ENCODE measurements at regions not wholly inside any gene's neighbourhood (a gene's known extent, or its start where the extent isn't known, plus 50 kb on each side); places are given as distances from the start of the nearest gene placed in this dataset.

GRCh38 chr13:74865656-74866055 is 616.3 kb downstream of the TBC1D4 start:
- no peak for DNase-seq

DNA sequence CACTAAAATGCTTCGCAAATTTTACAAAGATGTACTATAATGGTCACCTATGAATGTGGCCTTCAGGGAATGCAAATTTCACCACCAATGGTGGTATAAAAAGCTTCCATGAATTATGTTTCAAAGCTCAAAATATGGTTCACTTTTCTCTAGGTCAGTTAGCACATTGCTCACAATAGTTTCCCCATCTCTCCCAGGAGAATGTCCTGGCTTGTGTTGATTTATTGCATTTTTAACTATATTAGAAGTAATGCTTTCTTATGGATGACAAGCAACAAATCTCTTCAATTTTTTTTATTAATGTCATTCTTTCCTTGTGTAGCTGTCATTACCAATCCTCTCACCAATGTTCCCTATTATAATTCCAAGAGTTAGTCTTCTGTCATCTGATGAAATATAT is 621.2 kb downstream of the TBC1D4 start:
- DNase-seq: no peak

DNA sequence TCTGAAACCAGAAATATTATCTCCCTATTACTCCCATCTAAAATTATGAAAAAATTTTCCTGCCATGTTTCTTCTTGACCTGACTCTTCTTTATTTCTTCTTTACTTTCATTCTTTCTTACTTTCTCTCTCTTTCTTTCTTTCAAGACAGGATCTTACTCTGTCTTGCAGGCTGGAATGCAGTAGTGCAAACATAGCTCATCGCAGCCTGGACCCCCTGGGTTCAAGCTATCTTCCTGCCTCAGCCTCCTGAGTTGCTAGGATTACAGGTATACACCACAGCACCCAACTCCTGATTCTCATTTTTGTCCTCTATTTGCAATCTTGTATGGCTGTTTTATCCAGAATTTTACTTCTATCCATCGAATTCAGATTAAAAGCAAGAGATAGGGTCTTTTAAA is 631.1 kb downstream of the TBC1D4 start:
- no peak for DNase-seq

DNA sequence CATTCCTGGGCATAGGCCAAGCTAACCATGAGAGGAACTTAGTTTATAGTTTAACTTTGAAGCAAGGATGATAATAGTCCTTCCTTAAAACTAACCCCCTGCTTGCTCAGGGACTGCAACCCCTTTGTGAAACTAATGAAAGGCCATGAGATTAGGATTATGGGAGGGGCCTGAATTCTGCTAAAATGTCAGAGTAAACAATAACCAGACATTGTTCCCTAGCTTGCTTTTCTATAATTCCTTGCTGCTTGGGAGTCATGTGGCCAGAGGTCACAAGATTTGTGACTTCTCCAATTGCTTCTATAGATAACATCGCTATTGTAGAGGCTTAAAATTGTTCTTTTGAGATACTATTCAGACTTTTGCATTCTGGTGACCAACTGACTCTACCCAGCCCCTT is 634.0 kb downstream of the TBC1D4 start:
- DNase-seq: no peak

DNA sequence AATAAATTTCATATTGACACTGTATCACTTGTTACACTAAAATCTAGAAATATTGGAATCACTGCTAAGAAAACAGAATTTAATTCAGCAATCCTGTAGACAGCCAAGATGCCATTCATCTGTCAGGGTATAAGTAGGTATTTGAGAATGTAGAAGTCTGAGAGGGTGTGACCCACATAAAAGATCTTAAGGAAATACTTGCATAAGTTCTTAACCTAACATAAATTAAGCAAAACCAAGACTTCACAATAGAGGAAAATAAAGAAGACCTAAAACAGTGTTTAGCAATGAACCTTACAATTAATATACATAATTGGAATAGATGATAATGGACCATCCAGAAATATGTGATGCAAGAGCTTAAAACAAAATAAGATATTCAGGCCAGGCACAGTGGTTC is 636.2 kb downstream of the TBC1D4 start:
- DNase-seq: no peak

DNA sequence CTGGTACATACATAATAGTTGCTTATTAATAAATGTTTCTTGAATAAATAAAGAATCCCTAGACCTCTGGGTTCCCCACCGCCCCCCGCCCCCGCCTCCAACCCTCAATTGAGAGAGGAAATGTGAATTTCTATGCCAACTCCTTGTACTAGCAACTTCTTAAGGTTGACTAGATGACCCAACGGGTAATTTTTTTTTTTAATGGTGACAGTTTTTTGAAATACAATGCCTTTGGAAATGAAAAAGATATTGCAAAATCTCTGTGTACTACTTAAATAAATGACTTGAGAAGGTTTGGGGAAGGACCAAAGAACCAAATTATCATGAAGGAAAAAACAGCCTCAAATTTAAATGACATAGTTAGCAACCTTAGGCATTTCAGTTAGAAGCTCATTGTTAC is 640.3 kb downstream of the TBC1D4 start:
- no peak for DNase-seq

DNA sequence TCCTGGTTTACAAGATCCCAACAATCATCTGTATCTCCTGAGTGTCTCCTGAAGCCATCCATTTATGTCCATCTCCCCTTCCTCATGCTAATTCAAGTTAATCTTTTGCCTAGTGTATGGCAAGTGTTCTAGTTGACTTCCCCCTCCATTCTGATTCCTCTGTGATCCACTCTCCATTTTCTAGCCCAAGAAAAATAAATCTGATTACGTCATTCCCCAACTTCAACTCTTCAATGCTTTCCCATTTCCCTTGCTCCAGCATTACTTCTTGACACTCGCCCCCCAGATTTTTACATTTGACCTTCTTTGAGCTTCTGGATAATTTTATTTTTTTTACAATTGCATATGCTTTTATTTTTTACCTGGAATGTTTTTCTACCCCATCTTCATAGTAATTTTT is 640.8 kb downstream of the TBC1D4 start:
- no peak for DNase-seq

DNA sequence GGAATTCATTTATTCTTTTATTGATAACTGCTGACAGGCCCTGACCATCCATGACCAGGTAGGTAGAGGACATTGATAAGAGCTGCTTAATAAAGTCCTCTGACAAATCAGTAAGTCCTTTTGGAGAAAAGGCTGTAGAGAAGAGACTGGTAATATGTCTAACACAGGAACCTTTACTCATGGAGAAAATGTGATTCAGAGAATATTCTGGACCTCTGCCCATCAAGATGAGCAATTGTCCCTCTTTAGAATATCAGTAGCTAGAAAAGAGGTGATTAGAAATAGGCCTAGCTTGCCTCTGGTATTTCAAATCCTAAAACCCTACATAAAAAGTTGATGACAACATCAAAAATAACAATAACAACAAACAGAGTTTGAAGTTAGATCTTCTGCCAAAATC is 642.3 kb downstream of the TBC1D4 start:
- no peak for DNase-seq

- DNase-seq: no peak
Observed at GRCh38 chr13:74838096-74838495, 643.9 kb downstream of the TBC1D4 start.

DNA sequence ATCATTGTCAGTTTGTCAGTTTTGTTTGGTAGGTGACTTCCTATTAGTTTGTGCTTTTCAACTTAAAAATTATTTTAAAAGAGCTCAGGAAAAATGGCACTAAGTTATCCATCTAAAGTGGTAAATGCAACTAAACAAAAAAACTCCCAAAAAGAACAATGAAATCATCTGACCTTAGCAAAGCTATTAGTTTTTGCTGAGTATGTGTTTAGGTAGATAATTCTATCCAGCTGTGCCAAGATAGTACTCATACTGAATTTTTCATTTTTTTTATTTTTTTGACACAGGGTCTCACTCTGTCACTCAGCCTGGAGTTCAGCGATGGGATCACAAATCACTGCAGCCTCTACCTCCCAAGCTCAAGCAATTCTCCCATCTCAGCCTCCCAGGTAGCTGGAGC is 645.3 kb downstream of the TBC1D4 start:
- no peak for DNase-seq

- no peak for DNase-seq
Observed at GRCh38 chr13:74835579-74835978, 646.4 kb downstream of the TBC1D4 start.

- no peak for DNase-seq
Observed at GRCh38 chr13:74825938-74826246, 656.1 kb downstream of the TBC1D4 start.

DNA sequence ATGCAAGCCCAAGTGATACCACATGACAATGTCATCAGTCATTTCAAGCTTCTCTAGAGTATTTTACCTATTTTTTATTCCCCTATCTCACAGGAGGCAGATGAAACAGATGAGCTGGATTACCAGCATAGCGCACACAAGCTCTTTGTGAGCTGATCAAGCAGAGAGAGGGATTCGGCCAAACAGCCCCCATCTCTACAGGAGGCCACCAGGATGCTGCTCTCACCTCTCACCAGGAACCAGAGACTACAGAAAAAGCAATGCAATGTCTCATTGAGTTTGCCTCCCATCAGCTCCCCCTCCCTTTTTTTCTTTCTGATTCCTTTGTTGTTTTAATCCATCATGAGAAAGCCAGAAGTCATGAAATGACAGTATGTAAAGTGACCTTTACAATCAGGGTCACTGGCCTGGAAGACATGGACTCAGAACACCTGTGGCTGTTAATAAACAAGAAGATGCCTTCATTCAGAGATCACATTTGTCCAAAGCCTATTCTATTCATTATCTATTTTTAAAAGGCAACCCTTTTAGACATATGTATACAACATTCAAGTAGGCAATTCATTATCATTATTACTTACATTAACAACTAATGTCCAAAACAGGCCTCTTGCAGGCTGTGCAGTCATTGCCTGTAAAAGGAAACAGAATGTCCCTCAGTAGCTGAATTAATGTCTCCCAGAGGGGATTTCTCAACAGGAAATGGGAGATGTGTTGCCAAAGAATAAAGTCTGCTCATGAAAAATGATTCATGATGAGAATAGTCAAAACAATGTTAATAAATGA is 656.6 kb downstream of the TBC1D4 start:
- DNase-seq: no peak

DNA sequence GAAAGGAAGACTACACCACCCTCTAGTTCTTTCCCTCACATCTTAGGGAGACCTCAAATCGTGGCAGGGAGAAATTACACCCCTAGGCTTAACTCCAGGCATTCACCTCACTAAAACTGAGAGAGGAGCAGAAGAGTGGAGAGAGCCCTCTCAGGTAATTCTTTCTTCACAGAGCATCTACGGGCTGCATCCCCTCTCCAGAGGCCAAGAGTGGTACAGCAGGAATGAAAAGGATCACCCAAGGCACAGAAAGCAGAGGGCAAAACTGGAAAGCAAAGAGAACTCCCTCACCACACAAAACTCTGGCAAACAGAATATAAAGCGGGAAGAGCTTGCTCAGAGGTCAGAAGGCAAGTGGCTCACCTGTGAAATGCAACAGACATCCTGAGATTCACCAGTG is 661.2 kb downstream of the TBC1D4 start:
- no peak for DNase-seq

GRCh38 chr13:74819549-74819948 is 662.4 kb downstream of the TBC1D4 start:
- DNase-seq: no peak

GRCh38 chr13:74816737-74817136 is 665.2 kb downstream of the TBC1D4 start:
- no peak for DNase-seq

- DNase-seq: no peak
Observed at GRCh38 chr13:74796157-74796556, 662.0 kb upstream of the KLF12 start.

- no peak for DNase-seq
Observed at GRCh38 chr13:74795526-74795925, 661.3 kb upstream of the KLF12 start.

DNA sequence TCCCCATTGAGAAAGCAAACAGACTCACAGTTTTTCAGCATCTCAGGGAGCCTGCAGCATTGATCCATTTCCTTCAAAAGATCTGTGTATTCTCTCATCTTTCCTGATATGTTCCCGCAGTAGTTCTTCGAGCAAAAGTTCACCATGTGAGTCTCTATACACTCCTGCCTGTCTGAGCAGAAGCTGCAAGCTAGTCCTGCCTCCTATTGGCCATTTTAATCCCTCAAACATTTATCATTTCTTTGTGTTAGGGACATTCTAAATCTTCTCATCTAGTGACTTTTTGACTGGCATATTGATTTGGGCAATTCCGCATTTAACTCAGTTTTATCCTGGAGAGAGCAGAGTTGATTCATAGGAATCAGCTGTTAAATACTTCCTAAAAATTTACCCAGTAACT is 660.4 kb upstream of the KLF12 start:
- no peak for DNase-seq

GRCh38 chr13:74794147-74794546 is 659.9 kb upstream of the KLF12 start:
- DNase-seq: no peak

GRCh38 chr13:74784959-74785358 is 650.8 kb upstream of the KLF12 start:
- DNase-seq: no peak

- no peak for DNase-seq
Observed at GRCh38 chr13:74778946-74779345, 644.7 kb upstream of the KLF12 start.

DNA sequence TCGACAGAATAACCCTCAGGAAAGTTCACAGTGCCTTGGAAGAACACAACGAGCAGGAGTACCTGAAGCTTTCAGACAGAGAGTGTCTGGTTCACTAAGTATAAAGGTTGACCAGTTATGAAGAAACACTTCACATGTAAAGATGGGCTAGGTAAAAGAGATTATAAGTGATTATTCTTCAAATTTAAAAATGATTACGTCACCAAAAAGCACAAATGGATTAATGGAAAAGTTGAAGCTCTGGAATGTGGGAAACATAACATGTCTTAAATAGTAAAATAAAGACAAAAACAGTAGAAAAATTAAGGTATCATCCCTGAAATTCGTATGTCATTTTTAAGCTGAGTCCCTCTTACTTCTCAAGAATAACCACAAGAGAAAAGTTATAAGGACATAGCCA is 643.9 kb upstream of the KLF12 start:
- DNase-seq: no peak

DNA sequence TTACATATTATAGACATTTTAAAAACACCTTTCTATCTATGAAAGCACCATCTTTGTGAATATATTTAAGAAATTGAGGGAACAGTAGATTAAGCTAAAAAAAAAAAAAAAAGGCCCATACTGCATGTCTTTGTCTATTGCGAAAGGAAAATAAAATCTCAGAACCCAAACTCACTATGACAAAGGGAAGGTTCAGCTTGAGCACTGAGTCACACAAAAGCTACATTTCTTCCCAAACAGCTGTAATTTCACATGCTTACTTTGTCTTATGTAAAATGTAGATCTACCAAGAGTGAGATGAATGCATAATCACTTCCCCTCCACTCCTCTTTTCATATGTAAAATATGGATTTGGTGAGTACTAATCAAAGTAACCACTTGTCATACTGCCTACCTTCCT is 640.1 kb upstream of the KLF12 start:
- no peak for DNase-seq

- DNase-seq: no peak
Observed at GRCh38 chr13:74773248-74773647, 639.0 kb upstream of the KLF12 start.

- no peak for DNase-seq
Observed at GRCh38 chr13:74771964-74772363, 637.8 kb upstream of the KLF12 start.

Measured in activated CD4-positive, alpha-beta T cell treated with anti-CD3 and anti-CD28 coated beads for 1 hour (primary cell).